BE2C (cell line): ENCODE measurements at regions not wholly inside any gene's neighbourhood (a gene's known extent, or its start where the extent isn't known, plus 50 kb on each side); places are given as distances from the start of the nearest gene placed in this dataset.

Experiments
- DNase-seq: peaks from one replicate; pipeline ENCODE4 v3.0.0-alpha.2; 2020
- H3K27me3 ChIP-seq: fragments of 250-450 bp; sonication (Bioruptor Pico); 2 replicates; pipeline ENCODE4 v1.5.1; 2020; ENCODE audit warnings: mild to moderate bottlenecking
- H3K36me3 ChIP-seq: fragments of 250-450 bp; sonication (Bioruptor Pico); 2 replicates; pipeline ENCODE4 v1.5.1; 2020; ENCODE audit warnings: mild to moderate bottlenecking
- H3K4me1 ChIP-seq: fragments of 250-450 bp; sonication (Bioruptor Pico); 2 replicates; pipeline ENCODE4 v1.5.1; 2020
- H3K4me3 ChIP-seq: 2 replicates; pipeline ENCODE4 v1.5.1; 2011; ENCODE audit warnings: low read depth, low read length
- H3K9me3 ChIP-seq: fragments of 250-450 bp; sonication (Bioruptor Pico); 2 replicates; pipeline ENCODE4 v1.5.1; 2020
- CTCF ChIP-seq: IDR thresholded peaks from 2 replicates; pipeline ENCODE4 v1.5.1; 2012; ENCODE audit warnings: mild to moderate bottlenecking, low read depth, low read length

- H3K27me3 ChIP-seq, result no peaks in the 10 kb centered on the region
- H3K9me3 ChIP-seq, result no peaks in the 10 kb centered on the region
- no peak for TF ChIP-seq CTCF
- DNase-seq, result no peak
- no peaks in the 10 kb centered on the region for H3K4me1 ChIP-seq
- no peaks in the 10 kb centered on the region for H3K36me3 ChIP-seq
- no peak overlapping the region for H3K4me3 ChIP-seq
These were observed 287.7 kb downstream of the FBXO15 start for GRCh38 chr18:73859837-73860397.

- Histone ChIP-seq H3K4me3 (no peak overlapping the region), H3K27me3 (no peaks in the 10 kb centered on the region), H3K4me1 (no peaks in the 10 kb centered on the region), H3K9me3 (no peaks in the 10 kb centered on the region), H3K36me3 (no peaks in the 10 kb centered on the region)
- TF ChIP-seq CTCF, result no peak
- no peak for DNase-seq
These were observed 294.7 kb downstream of the FBXO15 start for GRCh38 chr18:73852789-73853549.

GRCh38 chr18:73850782-73851181, 296.9 kb downstream of the FBXO15 start:
- Histone ChIP-seq H3K36me3 (no peaks in the 10 kb centered on the region), H3K4me3 (no peak overlapping the region), H3K4me1 (no peaks in the 10 kb centered on the region), H3K9me3 (no peaks in the 10 kb centered on the region), H3K27me3 (no peaks in the 10 kb centered on the region)
- no peak for DNase-seq
- no peak for TF ChIP-seq CTCF

GRCh38 chr18:73848656-73849055, 299.0 kb downstream of the FBXO15 start:
- no peaks in the 10 kb centered on the region for H3K9me3 ChIP-seq
- H3K4me1 ChIP-seq, result no peaks in the 10 kb centered on the region
- DNase-seq, result no peak
- no peak for TF ChIP-seq CTCF
- no peaks in the 10 kb centered on the region for H3K27me3 ChIP-seq
- no peak overlapping the region for H3K4me3 ChIP-seq
- H3K36me3 ChIP-seq, result no peaks in the 10 kb centered on the region

GRCh38 chr18:73843455-73843854, 304.2 kb downstream of the FBXO15 start:
- DNase-seq, result no peak
- Histone ChIP-seq H3K9me3 (no peaks in the 10 kb centered on the region), H3K4me1 (no peaks in the 10 kb centered on the region), H3K36me3 (no peaks in the 10 kb centered on the region), H3K27me3 (no peaks in the 10 kb centered on the region), H3K4me3 (no peak overlapping the region)
- no peak for TF ChIP-seq CTCF

GRCh38 chr18:73842795-73843394, 304.7 kb downstream of the FBXO15 start:
- Histone ChIP-seq H3K4me1 (no peaks in the 10 kb centered on the region), H3K9me3 (no peaks in the 10 kb centered on the region), H3K4me3 (no peak overlapping the region), H3K36me3 (no peaks in the 10 kb centered on the region), H3K27me3 (no peaks in the 10 kb centered on the region)
- peak; percentile 22 for DNase-seq
- peak; percentile 88 for TF ChIP-seq CTCF
